IMR-90 (cell line): ENCODE measurements at regions not wholly inside any gene's neighbourhood (a gene's known extent, or its start where the extent isn't known, plus 50 kb on each side); places are given as distances from the start of the nearest gene placed in this dataset.

Source experiments
- ATAC-seq: fragments of 200-7000 bp; cut with Tn5 transposase; 2 replicates; pipeline ENCODE4 v1.9.1; 2020; ENCODE audit warnings: low read depth, mild to moderate bottlenecking, moderate library complexity
- BruUV-seq: library from RNA; stranded (reverse); fragments of 400-500 nt; replicated peaks from 2 replicates; lab custom pipeline; 2021; lab: Mats Ljungman, UMichigan
- CTCF ChIA-PET: fragments of 300-600 bp; formaldehyde crosslinking; extraction: SDS; loops from one replicate; lab custom pipeline; 2021; ENCODE audit warnings: antibody characterized with exemption; lab: Yijun Ruan, JAX
- POLR2A ChIA-PET: fragments of 300-600 bp; sonication (Branson Sonifier 250); formaldehyde crosslinking; loops from one replicate; lab custom pipeline; 2022; ENCODE audit warnings: antibody characterized with exemption; ENCODE audit not compliant: unreplicated experiment; lab: Charles Lee
- DNase-seq: peaks from one replicate; pipeline ENCODE4 v3.0.0; 2013
- H2AFZ ChIP-seq: replicated peaks from 2 replicates; pipeline ENCODE3; 2013; ENCODE audit warnings: low read length, mild to moderate bottlenecking; ENCODE audit not compliant: poor library complexity
- H2AK5ac ChIP-seq: 2 replicates; pipeline ENCODE4 v1.6.1; 2013; ENCODE audit warnings: low read depth, low read length, inconsistent platforms
- H2AK9ac ChIP-seq: replicated peaks from 2 replicates; pipeline ENCODE3; 2013; ENCODE audit warnings: mild to moderate bottlenecking, low read depth, low read length, moderate library complexity; ENCODE audit not compliant: poor library complexity
- H2BK120ac ChIP-seq: 2 replicates; pipeline ENCODE4 v1.6.1; 2013; ENCODE audit warnings: low read depth, low read length, inconsistent platforms
- H2BK15ac ChIP-seq: 3 replicates; pipeline ENCODE4 v1.6.1; 2013; ENCODE audit warnings: low read depth, low read length, inconsistent platforms
- H2BK20ac ChIP-seq: 2 replicates; pipeline ENCODE4 v1.6.1; 2013; ENCODE audit warnings: low read depth, mild to moderate bottlenecking, inconsistent platforms, low read length, moderate library complexity
- H2BK5ac ChIP-seq: 2 replicates; pipeline ENCODE4 v1.6.1; 2013; ENCODE audit warnings: mild to moderate bottlenecking, low read depth, low read length, inconsistent platforms; ENCODE audit not compliant: poor library complexity, severe bottlenecking
- H3K14ac ChIP-seq: replicated peaks from 2 replicates; pipeline ENCODE4 v1.6.1; 2013; ENCODE audit warnings: low read depth, low read length, inconsistent platforms
- H3K18ac ChIP-seq: 2 replicates; pipeline ENCODE4 v1.6.1; 2013; ENCODE audit warnings: low read depth, low read length, control low read depth
- H3K23ac ChIP-seq: 2 replicates; pipeline ENCODE4 v1.6.1; 2013; ENCODE audit warnings: low read depth, low read length, inconsistent platforms
- H3K27ac ChIP-seq: 2 replicates; pipeline ENCODE4 v1.5.1; 2013; ENCODE audit warnings: mild to moderate bottlenecking, control low read depth, low read length; ENCODE audit not compliant: insufficient read depth
- H3K27me3 ChIP-seq: 2 replicates; pipeline ENCODE4 v1.6.1; 2013; ENCODE audit warnings: low read length; ENCODE audit not compliant: control insufficient read depth, insufficient read depth
- H3K36me3 ChIP-seq: 2 replicates; pipeline ENCODE4 v1.6.1; 2013; ENCODE audit warnings: low read length, mixed read lengths; ENCODE audit not compliant: control insufficient read depth, insufficient read depth
- H3K4ac ChIP-seq: 2 replicates; pipeline ENCODE4 v1.6.1; 2013; ENCODE audit warnings: low read depth, low read length, inconsistent platforms
- H3K4me1 ChIP-seq: 2 replicates; pipeline ENCODE4 v1.6.1; 2013; ENCODE audit warnings: low read length, mixed read lengths; ENCODE audit not compliant: control insufficient read depth, insufficient read depth
- H3K4me2 ChIP-seq: 2 replicates; pipeline ENCODE4 v1.6.1; 2013; ENCODE audit warnings: low read depth, mild to moderate bottlenecking, control low read depth, low read length, moderate library complexity
- H3K4me3 ChIP-seq: 2 replicates; pipeline ENCODE4 v1.5.1; 2013; ENCODE audit warnings: low read depth, mild to moderate bottlenecking, control low read depth, low read length, moderate library complexity; ENCODE audit not compliant: insufficient read depth
- H3K56ac ChIP-seq: 2 replicates; pipeline ENCODE4 v1.6.1; 2013; ENCODE audit warnings: low read length, inconsistent platforms; ENCODE audit not compliant: insufficient read depth; ENCODE audit errors: extremely low read depth
- H3K79me1 ChIP-seq, 2 experiments: 2 replicates each; pipeline ENCODE4 v1.6.1; 2013; ENCODE audit warnings: low read length in 2 of 2, inconsistent platforms in 1 of 2, low read depth in 1 of 2
- H3K9ac ChIP-seq: 2 replicates; pipeline ENCODE4 v1.6.1; 2013; ENCODE audit warnings: low read depth, low read length, control low read depth
- H3K9me1 ChIP-seq: 2 replicates; pipeline ENCODE4 v1.6.1; 2013; ENCODE audit warnings: low read length, inconsistent platforms; ENCODE audit not compliant: insufficient read depth
- H3K9me3 ChIP-seq: 2 replicates; pipeline ENCODE4 v1.6.1; 2013; ENCODE audit warnings: low read length; ENCODE audit not compliant: control insufficient read depth, insufficient read depth
- H4K20me1 ChIP-seq: 2 replicates; pipeline ENCODE4 v1.6.1; 2013; ENCODE audit warnings: low read length, inconsistent platforms; ENCODE audit not compliant: insufficient read depth
- H4K5ac ChIP-seq: 2 replicates; pipeline ENCODE4 v1.6.1; 2013; ENCODE audit warnings: mild to moderate bottlenecking, low read depth, low read length, control low read depth
- H4K8ac ChIP-seq, 2 experiments: 2 replicates each; pipeline ENCODE4 v1.6.1; 2013; ENCODE audit warnings: low read depth in 2 of 2, low read length in 2 of 2, control low read depth in 1 of 2, inconsistent platforms in 1 of 2
- H4K91ac ChIP-seq: 2 replicates; pipeline ENCODE4 v1.6.1; 2013; ENCODE audit warnings: low read depth, low read length, inconsistent platforms; ENCODE audit not compliant: insufficient read depth
- BHLHE40 ChIP-seq: fragments of 150-350 bp; IDR thresholded peaks from 2 replicates; pipeline ENCODE4 v1.6.1; 2016; ENCODE audit warnings: mild to moderate bottlenecking, low read depth, low read length
- CEBPB ChIP-seq: IDR thresholded peaks from 2 replicates; pipeline ENCODE4 v1.6.1; 2012; ENCODE audit warnings: low read depth, low read length, improper control_type of control experiment
- CHD1 ChIP-seq: IDR thresholded peaks from 2 replicates; pipeline ENCODE4 v1.6.1; 2012; ENCODE audit warnings: low read depth, low read length, improper control_type of control experiment
- CTCF ChIP-seq: conservative IDR thresholded peaks from 2 replicates; pipeline ENCODE4 v1.5.1; 2012; ENCODE audit warnings: mild to moderate bottlenecking, low read depth, low read length, improper control_type of control experiment
- ELK1 ChIP-seq: fragments of 150-350 bp; IDR thresholded peaks from 2 replicates; pipeline ENCODE4 v1.6.1; 2016; ENCODE audit warnings: low read depth, mild to moderate bottlenecking, low read length, moderate library complexity, borderline replicate concordance
- FOS ChIP-seq: fragments of 150-350 bp; IDR thresholded peaks from 2 replicates; pipeline ENCODE4 v1.6.1; 2016; ENCODE audit warnings: low read depth, low read length
- MAFK ChIP-seq: IDR thresholded peaks from 2 replicates; pipeline ENCODE4 v1.6.1; 2012; ENCODE audit warnings: low read depth, low read length, improper control_type of control experiment
- MAZ ChIP-seq: IDR thresholded peaks from 2 replicates; pipeline ENCODE4 v1.6.1; 2012; ENCODE audit warnings: low read depth, mild to moderate bottlenecking, low read length, improper control_type of control experiment, moderate library complexity, borderline replicate concordance
- MXI1 ChIP-seq: IDR thresholded peaks from 2 replicates; pipeline ENCODE4 v1.6.1; 2012; ENCODE audit warnings: low read depth, mild to moderate bottlenecking, low read length, moderate library complexity, borderline replicate concordance
- NFE2L2 ChIP-seq: fragments of 150-350 bp; IDR thresholded peaks from 2 replicates; pipeline ENCODE4 v1.6.1; 2016; ENCODE audit warnings: low read depth, mild to moderate bottlenecking, low read length
- POLR2A ChIP-seq: IDR thresholded peaks from 2 replicates; pipeline ENCODE4 v1.6.1; 2012; ENCODE audit warnings: mild to moderate bottlenecking, low read depth, low read length
- RAD21 ChIP-seq: IDR thresholded peaks from 2 replicates; pipeline ENCODE4 v1.6.1; 2012; ENCODE audit warnings: low read length, improper control_type of control experiment
- RCOR1 ChIP-seq: IDR thresholded peaks from 2 replicates; pipeline ENCODE4 v1.6.1; 2012; ENCODE audit warnings: mild to moderate bottlenecking, low read length, improper control_type of control experiment; ENCODE audit not compliant: insufficient replicate concordance
- RFX5 ChIP-seq: IDR thresholded peaks from 2 replicates; pipeline ENCODE4 v1.8.0; 2012; ENCODE audit warnings: low read depth, mild to moderate bottlenecking, low read length, moderate library complexity
- SMC3 ChIP-seq: fragments of 150-350 bp; IDR thresholded peaks from 2 replicates; pipeline ENCODE4 v1.6.1; 2016; ENCODE audit warnings: low read depth, mild to moderate bottlenecking, antibody characterized with exemption, low read length, moderate library complexity
- USF2 ChIP-seq: fragments of 150-350 bp; IDR thresholded peaks from 2 replicates; pipeline ENCODE4 v1.6.1; 2017; ENCODE audit warnings: mild to moderate bottlenecking, antibody characterized with exemption, low read length, low read depth
- WGBS, 2 experiments: methylation state at CpG; one replicate each; pipeline versions ENCODE4 v1.1.5 to v1.1.7; 2013; ENCODE audit warnings: missing lambda C conversion rate in 2 of 2; ENCODE audit not compliant: insufficient read length in 1 of 2; ENCODE audit errors: extremely low coverage in 2 of 2; 5-methylcytosine and 5-hydroxymethylcytosine counted together
- dilution Hi-C: fragments of 300-500 bp; cut with HindIII; formaldehyde crosslinking; loops from one replicate; pipeline ENCODE4 v1.14.3; 2018; ENCODE audit warnings: low sequenced_read_pairs; ENCODE audit not compliant: unreplicated experiment
- in situ Hi-C: fragments of 300-500 bp; cut with MboI; formaldehyde crosslinking; loops from 3 replicates; pipeline ENCODE4 v1.14.3; 2019; ENCODE audit warnings: low sequenced_read_pairs, inconsistent platforms, mixed read lengths
- intact Hi-C: fragments of 100-400 bp; cut with micrococcal nuclease; formaldehyde crosslinking; loops from 2 replicates; pipeline ENCODE4 v1.10.0; 2022

- no peaks in the 10 kb centered on the region for H3K79me1 ChIP-seq
- intact Hi-C loops: no loop called here
- H3K56ac ChIP-seq: no peak overlapping the region
- no peak overlapping the region for H3K4me2 ChIP-seq
- H4K8ac ChIP-seq: no peak overlapping the region
- H2BK20ac ChIP-seq: no peak overlapping the region
- POLR2A ChIA-PET: no interaction called here
- H3K9me3 ChIP-seq: peaks cover 7% of the 10 kb centered on the region
- in situ Hi-C loops: no loop called here
- no peak overlapping the region for H3K14ac ChIP-seq
- no peak overlapping the region for H2BK5ac ChIP-seq
- no peak overlapping the region for H3K23ac ChIP-seq
- H2BK120ac ChIP-seq: no peak overlapping the region
- no peak for DNase-seq
- H4K91ac ChIP-seq: no peak overlapping the region
- no peaks in the 10 kb centered on the region; the same call in 1 of the 2 replicates for H3K27me3 ChIP-seq
- H3K36me3 ChIP-seq: no peaks in the 10 kb centered on the region
- H2BK15ac ChIP-seq: no peak overlapping the region
- 83% methylated on average over 2 of the region's 13 CpGs; no CpG with 5 or more reads in 1 of the 2 experiments for WGBS, 2 experiments
- no peak overlapping the region for H3K27ac ChIP-seq
- H3K4ac ChIP-seq: no peak overlapping the region
- dilution Hi-C loops: no loop called here
- H3K9ac ChIP-seq: no peak overlapping the region
- H3K9me1 ChIP-seq: no peaks in the 10 kb centered on the region
- H4K20me1 ChIP-seq: no peaks in the 10 kb centered on the region
- no peaks in the 10 kb centered on the region for H3K4me1 ChIP-seq
- no peak overlapping the region for H2AFZ ChIP-seq
- no TSS peak for BruUV-seq
- no peak overlapping the region for H4K5ac ChIP-seq
- CTCF ChIA-PET: no interaction called here
- no peak overlapping the region for H2AK9ac ChIP-seq
- TF ChIP-seq RFX5: no peak
- no peak for TF ChIP-seq MAFK
- TF ChIP-seq POLR2A: no peak
- no peak for TF ChIP-seq CTCF
- TF ChIP-seq RCOR1: no peak
- TF ChIP-seq BHLHE40: no peak
- TF ChIP-seq ELK1: no peak
- TF ChIP-seq MAZ: no peak
- no peak for TF ChIP-seq NFE2L2
- TF ChIP-seq CHD1: no peak
- no peak for TF ChIP-seq SMC3
- TF ChIP-seq MXI1: no peak
- no peak for TF ChIP-seq FOS
- TF ChIP-seq USF2: no peak
- TF ChIP-seq CEBPB: no peak
- no peak for TF ChIP-seq RAD21
- H2AK5ac ChIP-seq: no peak overlapping the region
- ATAC-seq: no peak
- H3K18ac ChIP-seq: no peak overlapping the region
- H3K4me3 ChIP-seq: no peak overlapping the region
Observed at GRCh38 chrX:113391875-113392274, 551.2 kb upstream of the AMOT start.
